GM12878 (cell line): ENCODE measurements at regions not wholly inside any gene's neighbourhood (a gene's known extent, or its start where the extent isn't known, plus 50 kb on each side); places are given as distances from the start of the nearest gene placed in this dataset.

Experiments
- ATAC-seq: fragments of 200-7000 bp; cut with Tn5 transposase; 3 replicates; pipeline ENCODE4 v1.9.1; 2020; ENCODE audit warnings: mild to moderate bottlenecking, moderate library complexity
- BruUV-seq: library from RNA; stranded (reverse); fragments of 400-500 nt; replicated peaks from 2 replicates; lab custom pipeline; 2021; lab: Mats Ljungman, UMichigan
- CTCF ChIA-PET: fragments of 300-600 bp; sonication (Branson Sonifier 250); formaldehyde crosslinking; extraction: SDS; loops from one replicate; lab custom pipeline; 2021; ENCODE audit warnings: inconsistent platforms; lab: Yijun Ruan, JAX
- POLR2A ChIA-PET: fragments of 350-600 bp; formaldehyde crosslinking; extraction: SDS; loops from one replicate; lab custom pipeline; 2021; ENCODE audit warnings: inconsistent platforms; lab: Charles Lee
- RAD21 ChIA-PET: fragments of 300-600 bp; sonication (Branson Sonifier 250); formaldehyde crosslinking; loops from one replicate; lab custom pipeline; 2023; ENCODE audit warnings: antibody characterized with exemption; ENCODE audit not compliant: unreplicated experiment; lab: Charles Lee
- SMC1A ChIA-PET: fragments of 300-600 bp; sonication (Branson Sonifier 250); formaldehyde crosslinking; loops from one replicate; lab custom pipeline; 2023; ENCODE audit not compliant: unreplicated experiment, uncharacterized antibody; lab: Charles Lee
- DNase-seq: peaks from one replicate; pipeline ENCODE4 v3.0.0-alpha.2; 2011; ENCODE audit warnings: low read depth, low spot score
- FAIRE-seq: peaks from 3 replicates; lab custom pipeline; 2011; peaks lifted over from hg19 to GRCh38; lab: Jason Lieb, UNC
- H2AFZ ChIP-seq: 2 replicates; pipeline ENCODE4 v1.6.0; 2011; ENCODE audit warnings: low read depth, low read length, control low read depth; ENCODE audit not compliant: control insufficient read depth
- H3K27ac ChIP-seq: 2 replicates; pipeline ENCODE4 v1.5.1; 2011; ENCODE audit warnings: control low read depth; ENCODE audit not compliant: control insufficient read depth, insufficient read depth
- H3K27me3 ChIP-seq, 2 experiments: replicated peaks in 1 of 2; 2 replicates each; pipeline versions ENCODE4 v1.6.0 to v1.6.1; 2011; ENCODE audit warnings: low read length in 1 of 2; ENCODE audit not compliant: control insufficient read depth in 2 of 2, insufficient read depth in 2 of 2
- H3K36me3 ChIP-seq, 2 experiments: 2 replicates each; pipeline ENCODE4 v1.5.1; 2011; ENCODE audit warnings: low read length in 1 of 2; ENCODE audit not compliant: control insufficient read depth in 2 of 2, insufficient read depth in 2 of 2
- H3K4me1 ChIP-seq: 2 replicates; pipeline ENCODE4 v1.6.1; 2011; ENCODE audit warnings: mild to moderate bottlenecking, low read length, moderate library complexity, mixed read lengths; ENCODE audit not compliant: control insufficient read depth, insufficient read depth
- H3K4me2 ChIP-seq: 2 replicates; pipeline ENCODE4 v1.6.0; 2011; ENCODE audit warnings: control low read depth; ENCODE audit not compliant: control insufficient read depth, insufficient read depth
- H3K4me3 ChIP-seq: fragments of 200-600 bp; sonication (generic); 2 replicates; pipeline ENCODE4 v1.5.1; 2016
- H3K79me2 ChIP-seq: 2 replicates; pipeline ENCODE4 v1.6.0; 2011; ENCODE audit warnings: low read length; ENCODE audit not compliant: control insufficient read depth, insufficient read depth
- H3K9ac ChIP-seq: 2 replicates; pipeline ENCODE4 v1.8.0; 2011; ENCODE audit warnings: low read length, control low read depth, mixed read lengths; ENCODE audit not compliant: control insufficient read depth, insufficient read depth
- H3K9me3 ChIP-seq: replicated peaks from 3 replicates; pipeline ENCODE4 v1.5.1; 2011; ENCODE audit warnings: mild to moderate bottlenecking, low read length; ENCODE audit not compliant: control insufficient read depth, insufficient read depth
- H4K20me1 ChIP-seq: 2 replicates; pipeline ENCODE4 v1.6.0; 2011; ENCODE audit not compliant: control insufficient read depth, insufficient read depth
- BCL11A ChIP-seq: IDR thresholded peaks from 2 replicates; pipeline ENCODE4 v1.6.1; 2011; ENCODE audit warnings: low read depth, low read length
- CBFB ChIP-seq: IDR thresholded peaks from 2 replicates; pipeline ENCODE4 v1.6.1; 2016; ENCODE audit warnings: antibody characterized with exemption, low read depth
- CHD2 ChIP-seq: IDR thresholded peaks from 2 replicates; pipeline ENCODE4 v1.6.1; 2011; ENCODE audit warnings: low read depth, low read length, improper control_type of control experiment, borderline replicate concordance
- ESRRA ChIP-seq: IDR thresholded peaks from 2 replicates; pipeline ENCODE4 v1.6.1; 2012; ENCODE audit warnings: mild to moderate bottlenecking, low read length, improper control_type of control experiment
- ETV6 ChIP-seq, 2 experiments: fragments of 450-650 bp in 1 of 2; IDR thresholded peaks in 1 of 2; conservative IDR thresholded peaks in 1 of 2; 2 replicates each; pipeline ENCODE4 v1.6.1; 2014; ENCODE audit warnings: antibody characterized with exemption in 1 of 2, borderline replicate concordance in 1 of 2, low read depth in 1 of 2, mild to moderate bottlenecking in 1 of 2, moderate library complexity in 1 of 2
- FOXK2 ChIP-seq: fragments of 450-650 bp; IDR thresholded peaks from 2 replicates; pipeline ENCODE4 v1.6.1; 2017; ENCODE audit warnings: mild to moderate bottlenecking, moderate library complexity
- HDAC6 ChIP-seq: fragments of 200-600 bp; sonication (generic); IDR thresholded peaks from one replicate; pipeline ENCODE4 v1.8.0; 2017; ENCODE audit warnings: antibody characterized with exemption; ENCODE audit not compliant: unreplicated experiment
- HSF1 ChIP-seq: fragments of 150-350 bp; IDR thresholded peaks from 2 replicates; pipeline ENCODE4 v1.6.1; 2014; ENCODE audit warnings: mild to moderate bottlenecking, low read depth, low read length
- IRF5 ChIP-seq: fragments of 450-650 bp; IDR thresholded peaks from 2 replicates; pipeline ENCODE4 v1.6.1; 2017; ENCODE audit warnings: borderline replicate concordance
- KLF5 ChIP-seq: fragments of 450-650 bp; IDR thresholded peaks from 2 replicates; pipeline ENCODE4 v1.6.1; 2014; ENCODE audit warnings: mild to moderate bottlenecking; ENCODE audit not compliant: partially characterized antibody
- POLR2A ChIP-seq: IDR thresholded peaks from 2 replicates; pipeline ENCODE4 v1.6.1; 2011; ENCODE audit warnings: low read depth, mild to moderate bottlenecking, low read length
- RELA ChIP-seq: fragments of 450-650 bp; IDR thresholded peaks from 2 replicates; pipeline ENCODE4 v1.8.0; 2014; ENCODE audit warnings: borderline replicate concordance; ENCODE audit not compliant: partially characterized antibody
- SP1 ChIP-seq: IDR thresholded peaks from one replicate; pipeline ENCODE4 v1.6.1; 2011; ENCODE audit warnings: low read depth, low read length
- SREBF1 ChIP-seq: IDR thresholded peaks from 2 replicates; pipeline ENCODE4 v1.6.1; 2012; ENCODE audit warnings: mild to moderate bottlenecking, low read length
- SREBF2 ChIP-seq: IDR thresholded peaks from 2 replicates; pipeline ENCODE4 v1.6.1; 2012; ENCODE audit warnings: mild to moderate bottlenecking, low read length
- SUPT20H ChIP-seq: IDR thresholded peaks from 2 replicates; pipeline ENCODE4 v1.6.1; 2011; ENCODE audit warnings: low read depth, mild to moderate bottlenecking, low read length, moderate library complexity, borderline replicate concordance; ENCODE audit not compliant: control insufficient read depth
- TAF1 ChIP-seq: IDR thresholded peaks from 2 replicates; pipeline ENCODE4 v1.6.1; 2011; ENCODE audit warnings: mild to moderate bottlenecking, low read depth, low read length, borderline replicate concordance
- YY1 ChIP-seq: IDR thresholded peaks from 2 replicates; pipeline ENCODE4 v1.6.1; 2011; ENCODE audit warnings: low read depth, mild to moderate bottlenecking, low read length
- ZNF217 ChIP-seq: fragments of 450-650 bp; IDR thresholded peaks from 2 replicates; pipeline ENCODE4 v1.6.1; 2017; ENCODE audit warnings: antibody characterized with exemption, mild to moderate bottlenecking
- in situ Hi-C: fragments of 300-500 bp; cut with MboI; formaldehyde crosslinking; loops from 9 replicates; pipeline ENCODE4 v1.14.3; 2018; ENCODE audit warnings: mixed read lengths
- intact Hi-C: fragments of 100-400 bp; cut with micrococcal nuclease; formaldehyde crosslinking; loops from one replicate; pipeline ENCODE4 v1.14.2; 2022; ENCODE audit not compliant: unreplicated experiment

- DNase-seq (no peak), ATAC-seq (no peak), FAIRE-seq (no peak)
- intact Hi-C loops (loop anchor here (10.0 kb wide), 1 partner anchor 1771 kb away; no protein-coding TSS in a partner anchor), in situ Hi-C loops (loop anchor here (10.0 kb wide), 2 partner anchors 261 to 1761 kb away; no protein-coding TSS in a partner anchor)
- Histone ChIP-seq H3K4me3 (no peak overlapping the region), H3K27me3 (no peaks in the 10 kb centered on the region), H3K4me2 (no peak overlapping the region), H3K4me1 (no peaks in the 10 kb centered on the region), H3K9ac (no peak overlapping the region), H2AFZ (no peak overlapping the region), H4K20me1 (no peaks in the 10 kb centered on the region), H3K9me3 (no peaks in the 10 kb centered on the region), H3K36me3 (no peaks in the 10 kb centered on the region), H3K27ac (no peak overlapping the region), H3K79me2 (no peaks in the 10 kb centered on the region)
- ChIA-PET SMC1A (interaction anchor here (1.0 to 3.1 kb wide), 4 partner anchors 19 to 281 kb away, joined by 3 to 14 read pairs (median 3); no protein-coding TSS in a partner anchor), CTCF (interaction anchor here (2.0 to 3.9 kb wide), 3 partner anchors 9 to 1766 kb away, joined by 7 to 15 read pairs (median 11); no protein-coding TSS in a partner anchor), POLR2A (no interaction called here), RAD21 (interaction anchor here (1.4 to 1.9 kb wide), 2 partner anchors 259 to 1766 kb away, joined by 9 to 12 read pairs; no protein-coding TSS in a partner anchor)
- no peak for TF ChIP-seq YY1
- TF ChIP-seq ETV6 (conservative IDR thresholded peaks at IDR 0.05 in 1 of 2, IDR thresholded peaks at IDR 0.05 in 1 of 2; ENCODE audit: borderline replicate concordance in 1 of 2, low read depth in 1 of 2): no peak
- TF ChIP-seq ZNF217: no peak
- TF ChIP-seq CHD2: no peak
- TF ChIP-seq SP1: no peak
- TF ChIP-seq CBFB: no peak
- TF ChIP-seq TAF1: no peak
- no peak for TF ChIP-seq HDAC6
- TF ChIP-seq FOXK2: no peak
- TF ChIP-seq IRF5: no peak
- TF ChIP-seq SREBF2: no peak
- no peak for TF ChIP-seq HSF1
- no peak for TF ChIP-seq ESRRA
- no peak for TF ChIP-seq RELA
- TF ChIP-seq KLF5: no peak
- TF ChIP-seq SREBF1: no peak
- no peak for TF ChIP-seq SUPT20H
- TF ChIP-seq BCL11A: no peak
- no peak for TF ChIP-seq POLR2A
- no TSS peak for BruUV-seq
Observed at GRCh38 chrX:118255921-118256320, 90.0 kb upstream of the WDR44 start.
